Esophagus muscularis mucosa (tissue), 4 donors: ENCODE measurements at regions not wholly inside any gene's neighbourhood (a gene's known extent, or its start where the extent isn't known, plus 50 kb on each side); places are given as distances from the start of the nearest gene placed in this dataset.
A peak's percentile ranks its signal among the peaks of the same experiment; 100 is the strongest.

Experiments
- DNase-seq: peaks from one replicate; pipeline ENCODE4 v3.0.0-alpha.2; 2017; ENCODE audit errors: extremely low spot score
- H3K27ac ChIP-seq, 4 donors: fragments of 200-600 bp; sonication (generic); replicated peaks in 1 of 4; 1 replicate in 3 of 4; 2 replicates in 1 of 4; pipeline ENCODE4 v1.5.1; 2016 to 2019; ENCODE audit warnings: mild to moderate bottlenecking in 1 of 4
- H3K27me3 ChIP-seq, 4 donors: fragments of 200-600 bp; sonication (generic); one replicate each; pipeline versions ENCODE4 v1.5.1 to v1.6.0; 2016 to 2019
- H3K36me3 ChIP-seq, 4 donors: fragments of 200-600 bp; sonication (generic); one replicate each; pipeline ENCODE4 v1.5.1; 2016 to 2019
- H3K4me1 ChIP-seq, 4 donors: fragments of 200-600 bp; sonication (generic); one replicate each; pipeline ENCODE4 v1.5.1; 2016 to 2019
- H3K4me3 ChIP-seq, 4 donors: fragments of 200-600 bp; sonication (generic); 1 replicate in 2 of 4; 2 replicates in 2 of 4; pipeline ENCODE4 v1.5.1; 2016 to 2019; ENCODE audit warnings: mild to moderate bottlenecking in 4 of 4, moderate library complexity in 1 of 4
- H3K9me3 ChIP-seq, 4 donors: fragments of 200-600 bp; sonication (generic); 1 replicate in 3 of 4; 2 replicates in 1 of 4; pipeline ENCODE4 v1.5.1; 2016 to 2019
- CTCF ChIP-seq, 3 experiments: fragments of 200-600 bp in 2 of 3; fragments of 450-650 bp in 1 of 3; sonication (generic) in 2 of 3; IDR thresholded peaks; one replicate each; pipeline ENCODE4 v1.5.1; 2017 to 2019; ENCODE audit warnings: antibody characterized with exemption in 3 of 3, mild to moderate bottlenecking in 2 of 3, moderate library complexity in 1 of 3
- EP300 ChIP-seq: sonication (generic); formaldehyde crosslinking; IDR thresholded peaks from one replicate; pipeline ENCODE4 v1.6.1; 2017; ENCODE audit warnings: antibody characterized with exemption
- POLR2A ChIP-seq: fragments of 450-650 bp; IDR thresholded peaks from one replicate; pipeline ENCODE4 v1.6.1; 2017; ENCODE audit warnings: antibody characterized with exemption, moderate library complexity, mild to moderate bottlenecking, low read depth
- POLR2AphosphoS5 ChIP-seq, 2 donors: sonication (generic); formaldehyde crosslinking; IDR thresholded peaks; one replicate each; pipeline ENCODE4 v1.6.1; 2017; ENCODE audit warnings: antibody characterized with exemption in 2 of 2
- WGBS: methylation state at CpG from one replicate; pipeline ENCODE4 v1.1.5; 2018; 5-methylcytosine and 5-hydroxymethylcytosine counted together
- intact Hi-C: fragments of 100-400 bp; cut with DNase I; formaldehyde crosslinking; loops from one replicate; pipeline ENCODE4 v1.15.1; 2023

- intact Hi-C loops, result no loop called here
- TF ChIP-seq POLR2A (no peak), EP300 (no peak), CTCF (IDR thresholded peaks at IDR 0.05) (no peak), POLR2AphosphoS5 (IDR thresholded peaks at IDR 0.05) (no peak)
- no peak overlapping the region for H3K27ac ChIP-seq
- no peak overlapping the region for H3K4me3 ChIP-seq
- no peaks in the 10 kb centered on the region for H3K27me3 ChIP-seq
- WGBS, result 52% methylated on average over 2 of the region's 2 CpGs
- DNase-seq, result no peak
- H3K4me1 ChIP-seq, result no peaks in the 10 kb centered on the region
- H3K9me3 ChIP-seq, result no peaks in the 10 kb centered on the region
- H3K36me3 ChIP-seq, result no peaks in the 10 kb centered on the region
Measured at GRCh38 chr6:25026723-25027122, 91.0 kb upstream of the RIPOR2 start.

GRCh38 chr6:25027221-25027916, 91.6 kb upstream of the RIPOR2 start:
- intact Hi-C loops, result no loop called here
- H3K27me3 ChIP-seq, result no peaks in the 10 kb centered on the region
- no peak overlapping the region for H3K4me3 ChIP-seq
- 82% methylated on average over 27 of the region's 31 CpGs for WGBS
- no peaks in the 10 kb centered on the region for H3K36me3 ChIP-seq
- no peak overlapping the region for H3K27ac ChIP-seq
- H3K4me1 ChIP-seq, result no peaks in the 10 kb centered on the region
- DNase-seq, result no peak
- H3K9me3 ChIP-seq, result no peaks in the 10 kb centered on the region
- TF ChIP-seq CTCF (IDR thresholded peaks at IDR 0.05) (no peak), EP300 (no peak), POLR2A (no peak), POLR2AphosphoS5 (IDR thresholded peaks at IDR 0.05) (no peak)

GRCh38 chr6:25028328-25028727, 92.6 kb upstream of the RIPOR2 start:
- WGBS, result 100% methylated on average over 1 of the region's 1 CpG
- no peak for DNase-seq
- no peaks in the 10 kb centered on the region for H3K9me3 ChIP-seq
- intact Hi-C loops, result no loop called here
- H3K4me3 ChIP-seq, result no peak overlapping the region
- H3K4me1 ChIP-seq, result no peaks in the 10 kb centered on the region
- H3K36me3 ChIP-seq, result no peaks in the 10 kb centered on the region
- no peak for TF ChIP-seq POLR2AphosphoS5 (IDR thresholded peaks at IDR 0.05)
- no peak for TF ChIP-seq CTCF (IDR thresholded peaks at IDR 0.05)
- TF ChIP-seq EP300, result no peak
- TF ChIP-seq POLR2A, result no peak
- H3K27me3 ChIP-seq, result no peaks in the 10 kb centered on the region
- no peak overlapping the region for H3K27ac ChIP-seq

- 98% methylated on average over 8 of the region's 8 CpGs for WGBS
- Histone ChIP-seq H3K27me3 (no peaks in the 10 kb centered on the region), H3K36me3 (no peaks in the 10 kb centered on the region), H3K9me3 (no peaks in the 10 kb centered on the region), H3K4me3 (no peak overlapping the region), H3K27ac (no peak overlapping the region), H3K4me1 (peaks cover 0 to 3% (median 0%) of the 10 kb centered on the region in 4 donors)
- DNase-seq, result no peak
- TF ChIP-seq POLR2AphosphoS5 (IDR thresholded peaks at IDR 0.05) (no peak), EP300 (no peak), POLR2A (no peak), CTCF (IDR thresholded peaks at IDR 0.05) (no peak)
- intact Hi-C loops, result no loop called here
Measured at GRCh38 chr6:25032934-25033333, 97.2 kb upstream of the RIPOR2 start.

GRCh38 chr6:25034431-25034921, 98.7 kb upstream of the RIPOR2 start:
- no peaks in the 10 kb centered on the region for H3K36me3 ChIP-seq
- peaks cover 0 to 3% (median 0%) of the 10 kb centered on the region in 4 donors for H3K4me1 ChIP-seq
- no peak overlapping the region for H3K27ac ChIP-seq
- intact Hi-C loops, result no loop called here
- no peaks in the 10 kb centered on the region for H3K27me3 ChIP-seq
- no peak for DNase-seq
- 30% methylated on average over 3 of the region's 3 CpGs for WGBS
- H3K4me3 ChIP-seq, result peak overlapping the region in 3 of 4 donors; percentile 12 to 21 (median 16)
- no peak for TF ChIP-seq EP300
- no peaks in the 10 kb centered on the region for H3K9me3 ChIP-seq
